ENCODE measurements at regions not wholly inside any gene's neighbourhood (a gene's known extent, or its start where the extent isn't known, plus 50 kb on each side); places are given as distances from the start of the nearest gene placed in this dataset.

DNA sequence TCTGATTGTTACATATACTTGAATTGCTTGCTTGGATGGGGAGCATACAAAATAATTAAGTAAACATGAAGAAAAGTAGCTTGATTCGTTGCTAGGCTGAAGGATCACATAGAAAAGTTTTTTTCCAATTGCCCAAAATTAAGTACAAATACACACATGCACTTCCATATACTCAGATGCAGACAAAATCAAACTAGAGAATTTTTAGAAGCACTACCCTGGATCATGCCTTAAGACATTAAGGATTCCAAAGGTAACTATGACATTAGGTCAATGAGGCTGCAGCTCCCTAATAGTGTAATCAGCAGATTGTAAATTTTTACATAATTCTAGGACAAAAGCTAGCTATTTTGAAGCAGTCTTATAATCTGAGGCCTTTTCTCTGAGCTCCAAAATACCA is 216.9 kb upstream of the TMEM161B start:
- Histone ChIP-seq H3K27ac (ENCODE audit: extremely low read length, insufficient read depth, low read length) (no peak overlapping the region), H4K20me1 (ENCODE audit: insufficient read depth, low read length) (no peaks in the 10 kb centered on the region), H3K9me3 (ENCODE audit: low read length) (no peaks in the 10 kb centered on the region), H3K79me2 (ENCODE audit: insufficient read depth, low read length) (no peaks in the 10 kb centered on the region), H3K4me3 (replicated peaks in 1 of 3; ENCODE audit: insufficient read depth in 1 of 3, low read depth in 2 of 3, low read length in 3 of 3) (no peak overlapping the region), H3K4me2 (ENCODE audit: low read depth, low read length) (no peak overlapping the region), H2AFZ (ENCODE audit: low read length) (no peak overlapping the region), H3K4me1 (ENCODE audit: insufficient read depth, low read length) (no peaks in the 10 kb centered on the region), H3K27me3 (ENCODE audit: control insufficient read depth in 1 of 2, insufficient read depth in 2 of 2, low read length in 2 of 2) (no peaks in the 10 kb centered on the region), H3K9ac (ENCODE audit: insufficient read depth, low read depth, low read length) (no peak overlapping the region), H3K36me3 (replicated peaks in 1 of 2; ENCODE audit: control insufficient read depth in 1 of 2, insufficient read depth in 2 of 2, low read length in 2 of 2) (no peaks in the 10 kb centered on the region)
- WGBS (ENCODE audit: low lambda C conversion rate), result 0% methylated on average over 1 of the region's 1 CpG
- in situ Hi-C loops (cut with HindIII; ENCODE audit: extremely low pct_ligation_motif_present, low pct_unique_long_range_greater_than_20kb) (no loop called here), intact Hi-C loops (cut with micrococcal nuclease; ENCODE audit: unreplicated experiment) (no loop called here)
- no peak for TF ChIP-seq CBX1 (IDR thresholded peaks at IDR 0.05; ENCODE audit: low read depth)
- no peak for TF ChIP-seq ZNF331 (CRISPR knock-in tag; IDR thresholded peaks at IDR 0.05)
- TF ChIP-seq ZBTB7A (CRISPR knock-in tag; IDR thresholded peaks at IDR 0.05), result no peak
- TF ChIP-seq, protein P1, sequence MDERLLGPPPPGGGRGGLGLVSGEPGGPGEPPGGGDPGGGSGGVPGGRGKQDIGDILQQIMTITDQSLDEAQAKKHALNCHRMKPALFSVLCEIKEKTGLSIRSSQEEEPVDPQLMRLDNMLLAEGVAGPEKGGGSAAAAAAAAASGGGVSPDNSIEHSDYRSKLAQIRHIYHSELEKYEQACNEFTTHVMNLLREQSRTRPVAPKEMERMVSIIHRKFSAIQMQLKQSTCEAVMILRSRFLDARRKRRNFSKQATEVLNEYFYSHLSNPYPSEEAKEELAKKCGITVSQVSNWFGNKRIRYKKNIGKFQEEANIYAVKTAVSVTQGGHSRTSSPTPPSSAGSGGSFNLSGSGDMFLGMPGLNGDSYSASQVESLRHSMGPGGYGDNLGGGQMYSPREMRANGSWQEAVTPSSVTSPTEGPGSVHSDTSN (CRISPR knock-in tag; IDR thresholded peaks at IDR 0.05), result no peak
- TF ChIP-seq, protein P2, sequence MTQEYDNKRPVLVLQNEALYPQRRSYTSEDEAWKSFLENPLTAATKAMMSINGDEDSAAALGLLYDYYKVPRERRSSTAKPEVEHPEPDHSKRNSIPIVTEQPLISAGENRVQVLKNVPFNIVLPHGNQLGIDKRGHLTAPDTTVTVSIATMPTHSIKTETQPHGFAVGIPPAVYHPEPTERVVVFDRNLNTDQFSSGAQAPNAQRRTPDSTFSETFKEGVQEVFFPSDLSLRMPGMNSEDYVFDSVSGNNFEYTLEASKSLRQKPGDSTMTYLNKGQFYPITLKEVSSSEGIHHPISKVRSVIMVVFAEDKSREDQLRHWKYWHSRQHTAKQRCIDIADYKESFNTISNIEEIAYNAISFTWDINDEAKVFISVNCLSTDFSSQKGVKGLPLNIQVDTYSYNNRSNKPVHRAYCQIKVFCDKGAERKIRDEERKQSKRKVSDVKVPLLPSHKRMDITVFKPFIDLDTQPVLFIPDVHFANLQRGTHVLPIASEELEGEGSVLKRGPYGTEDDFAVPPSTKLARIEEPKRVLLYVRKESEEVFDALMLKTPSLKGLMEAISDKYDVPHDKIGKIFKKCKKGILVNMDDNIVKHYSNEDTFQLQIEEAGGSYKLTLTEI (CRISPR knock-in tag; conservative IDR thresholded peaks at IDR 0.05), result no peak
- no peak for TF ChIP-seq GFI1 (CRISPR knock-in tag; IDR thresholded peaks at IDR 0.05; ENCODE audit: borderline replicate concordance)
- TF ChIP-seq ZFAT (CRISPR knock-in tag; conservative IDR thresholded peaks at IDR 0.05), result no peak
- no peak for TF ChIP-seq SMYD3 (CRISPR knock-in tag; IDR thresholded peaks at IDR 0.05)
- TF ChIP-seq KDM5A (IDR thresholded peaks at IDR 0.05; ENCODE audit: borderline replicate concordance, low read length), result no peak
- TF ChIP-seq, protein P3, sequence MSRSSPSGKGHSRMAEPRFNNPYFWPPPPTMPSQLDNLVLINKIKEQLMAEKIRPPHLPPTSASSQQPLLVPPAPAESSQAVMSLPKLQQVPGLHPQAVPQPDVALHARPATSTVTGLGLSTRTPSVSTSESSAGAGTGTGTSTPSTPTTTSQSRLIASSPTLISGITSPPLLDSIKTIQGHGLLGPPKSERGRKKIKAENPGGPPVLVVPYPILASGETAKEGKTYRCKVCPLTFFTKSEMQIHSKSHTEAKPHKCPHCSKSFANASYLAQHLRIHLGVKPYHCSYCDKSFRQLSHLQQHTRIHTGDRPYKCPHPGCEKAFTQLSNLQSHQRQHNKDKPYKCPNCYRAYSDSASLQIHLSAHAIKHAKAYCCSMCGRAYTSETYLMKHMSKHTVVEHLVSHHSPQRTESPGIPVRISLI (CRISPR knock-in tag; IDR thresholded peaks at IDR 0.05; ENCODE audit: borderline replicate concordance), result no peak
- no peak for TF ChIP-seq ZNF34 (CRISPR knock-in tag; IDR thresholded peaks at IDR 0.05; ENCODE audit: borderline replicate concordance)
- no peak for TF ChIP-seq ZNF383 (CRISPR knock-in tag; IDR thresholded peaks at IDR 0.05; ENCODE audit: borderline replicate concordance)
- POLR2A ChIA-PET, result no interaction called here
- CTCF ChIA-PET (ENCODE audit: low intra/inter-chr PET ratio, low total read pairs), result no interaction called here
- FAIRE-seq, result no peak
- no peak for DNase-seq (ENCODE audit: low spot score)
- BruUV-seq (replicated peaks), result no TSS peak
- no peak for ATAC-seq
